ENCODE measurements at regions not wholly inside any gene's neighbourhood (a gene's known extent, or its start where the extent isn't known, plus 50 kb on each side); places are given as distances from the start of the nearest gene placed in this dataset.

- TF ChIP-seq CREM (IDR thresholded peaks at IDR 0.05; ENCODE audit: low read depth) (no peak), NR2C1 (IDR thresholded peaks at IDR 0.05) (no peak), IRF5 (IDR thresholded peaks at IDR 0.05; ENCODE audit: borderline replicate concordance) (no peak)
Measured at GRCh38 chr15:46312133-46312740, 677.4 kb downstream of the SQOR start (continued).

GRCh38 chr15:46315434-46315833, 680.6 kb downstream of the SQOR start:
- FAIRE-seq (no peak), ATAC-seq (no peak), DNase-seq (ENCODE audit: low read depth, low spot score) (no peak)
- no peak overlapping the region for H3K27ac ChIP-seq (ENCODE audit: control insufficient read depth, insufficient read depth)
- SMC1A ChIA-PET (ENCODE audit: uncharacterized antibody, unreplicated experiment): interaction anchor here (0.6 kb wide), 1 partner anchor 16 kb away, joined by 3 read pairs; no protein-coding TSS in a partner anchor
- no peak overlapping the region for H3K4me2 ChIP-seq (ENCODE audit: control insufficient read depth, insufficient read depth)
- no peaks in the 10 kb centered on the region for H4K20me1 ChIP-seq (ENCODE audit: control insufficient read depth, insufficient read depth)
- BruUV-seq (replicated peaks): no TSS peak
- intact Hi-C loops (cut with micrococcal nuclease; ENCODE audit: unreplicated experiment) (loop anchor here (10.0 kb wide), 1 partner anchor 709 kb away; no protein-coding TSS in a partner anchor), in situ Hi-C loops (cut with MboI) (loop anchor here (25.0 kb wide), 1 partner anchor 1672 kb away; no protein-coding TSS in a partner anchor)
- 3% methylated on average over 3 of the region's 3 CpGs for WGBS (ENCODE audit: insufficient coverage, insufficient replicate concordance, low lambda C conversion rate, missing lambda C conversion rate)
- RAD21 ChIA-PET (ENCODE audit: unreplicated experiment): no interaction called here
- H3K4me1 ChIP-seq (ENCODE audit: control insufficient read depth, insufficient read depth, low read length): no peaks in the 10 kb centered on the region
- no peaks in the 10 kb centered on the region for H3K79me2 ChIP-seq (ENCODE audit: control insufficient read depth, insufficient read depth, low read length)
- TF ChIP-seq RUNX3 (IDR thresholded peaks at IDR 0.05; ENCODE audit: low read length): no peak
- no peak for TF ChIP-seq RELA (IDR thresholded peaks at IDR 0.05; ENCODE audit: borderline replicate concordance, partially characterized antibody)
- no peak for TF ChIP-seq RFX5 (IDR thresholded peaks at IDR 0.05; ENCODE audit: low read depth, low read length)
- no peak for TF ChIP-seq NR2C1 (IDR thresholded peaks at IDR 0.05)
- TF ChIP-seq ATF2 (IDR thresholded peaks at IDR 0.05; ENCODE audit: low read length): no peak
- H3K4me3 ChIP-seq: no peak overlapping the region
- H3K9ac ChIP-seq (ENCODE audit: control insufficient read depth, insufficient read depth, low read length): no peak overlapping the region
- no peak overlapping the region for H2AFZ ChIP-seq (ENCODE audit: control insufficient read depth, low read depth, low read length)
- CTCF ChIA-PET: no interaction called here
- no peaks in the 10 kb centered on the region for H3K9me3 ChIP-seq (replicated peaks; ENCODE audit: control insufficient read depth, insufficient read depth, low read length)
- H3K27me3 ChIP-seq (replicated peaks in 1 of 2; ENCODE audit: control insufficient read depth in 2 of 2, insufficient read depth in 2 of 2, low read length in 1 of 2): no peaks in the 10 kb centered on the region
- H3K36me3 ChIP-seq (ENCODE audit: control insufficient read depth in 2 of 2, insufficient read depth in 2 of 2, low read length in 1 of 2): no peaks in the 10 kb centered on the region
- POLR2A ChIA-PET: no interaction called here

Measured in GM12878 (cell line).